ENCODE measurements at regions not wholly inside any gene's neighbourhood (a gene's known extent, or its start where the extent isn't known, plus 50 kb on each side); places are given as distances from the start of the nearest gene placed in this dataset.

DNA sequence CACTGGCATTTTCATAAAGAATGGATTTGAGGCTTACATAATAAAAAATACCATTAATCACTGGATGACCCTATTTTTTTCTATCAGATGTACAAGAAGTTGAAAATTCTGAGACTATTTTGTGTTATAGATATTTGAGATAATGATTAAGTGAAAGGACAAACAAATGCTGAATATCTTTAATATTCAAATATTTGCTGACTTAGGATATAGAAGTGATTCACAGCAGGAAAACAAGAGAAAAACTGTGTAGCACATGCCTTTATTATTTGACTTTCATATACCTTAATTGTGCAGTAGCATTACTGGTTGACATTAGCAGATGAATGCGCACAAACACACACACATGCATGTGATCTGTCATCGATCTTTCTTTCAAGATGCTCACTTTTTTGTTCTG, 766.5 kb downstream of the SATB2 start:
- no peak overlapping the region for H3K27ac ChIP-seq
- no peak for DNase-seq
- no peaks in the 10 kb centered on the region for H3K9me3 ChIP-seq (replicated peaks)
- no peaks in the 10 kb centered on the region; the same call in 1 of the 2 replicates for H3K4me1 ChIP-seq
- no peaks in the 10 kb centered on the region for H3K36me3 ChIP-seq
- H3K27me3 ChIP-seq = no peaks in the 10 kb centered on the region
- no peak overlapping the region for H3K4me3 ChIP-seq

DNA sequence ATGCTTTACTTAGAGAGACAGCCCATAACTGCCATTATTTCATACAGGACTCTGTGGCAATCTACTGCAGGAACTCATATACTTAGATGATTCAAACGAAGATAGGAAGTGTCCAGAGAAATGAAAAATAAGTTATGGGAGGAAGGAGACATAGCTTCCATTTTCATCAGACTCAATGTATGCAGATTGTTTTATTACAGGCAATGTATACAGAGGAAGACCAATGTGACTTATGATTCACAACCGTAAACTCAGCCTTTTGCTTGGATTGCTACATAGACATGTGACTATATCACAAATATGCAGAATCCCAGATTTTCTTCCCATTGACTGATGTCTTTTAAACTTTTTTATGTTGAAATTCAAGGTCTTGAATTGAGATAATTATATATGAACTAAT, 793.4 kb downstream of the SATB2 start:
- Histone ChIP-seq H3K4me1 (peaks cover 5% of the 10 kb centered on the region), H3K27ac (no peak overlapping the region), H3K4me3 (no peak overlapping the region), H3K36me3 (no peaks in the 10 kb centered on the region), H3K27me3 (no peaks in the 10 kb centered on the region), H3K9me3 (replicated peaks) (no peaks in the 10 kb centered on the region)
- no peak for DNase-seq

DNA sequence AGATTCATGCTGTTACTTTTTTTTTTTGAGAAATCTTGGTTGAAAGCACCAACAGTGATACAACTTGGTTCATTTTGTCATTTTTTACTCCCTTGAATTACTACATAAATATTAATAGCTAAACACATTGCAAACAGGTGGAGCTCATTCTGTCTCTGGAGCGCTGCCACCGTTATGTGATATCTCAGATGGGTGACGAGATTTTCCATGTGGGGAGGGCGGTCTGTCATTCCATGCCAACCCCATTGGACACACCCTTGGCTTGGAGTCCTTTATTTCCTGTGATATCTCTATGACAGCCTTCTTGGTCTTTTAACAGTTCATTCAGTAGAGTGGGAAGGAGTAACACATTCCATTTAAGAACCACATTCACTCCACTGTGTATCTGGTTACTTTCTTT, 794.8 kb downstream of the SATB2 start:
- Histone ChIP-seq H3K27me3 (no peaks in the 10 kb centered on the region), H3K9me3 (replicated peaks) (no peaks in the 10 kb centered on the region), H3K4me3 (no peak overlapping the region), H3K27ac (no peak overlapping the region), H3K36me3 (no peaks in the 10 kb centered on the region), H3K4me1 (peaks cover 16% of the 10 kb centered on the region)
- DNase-seq = peak; percentile 30 to 53

DNA sequence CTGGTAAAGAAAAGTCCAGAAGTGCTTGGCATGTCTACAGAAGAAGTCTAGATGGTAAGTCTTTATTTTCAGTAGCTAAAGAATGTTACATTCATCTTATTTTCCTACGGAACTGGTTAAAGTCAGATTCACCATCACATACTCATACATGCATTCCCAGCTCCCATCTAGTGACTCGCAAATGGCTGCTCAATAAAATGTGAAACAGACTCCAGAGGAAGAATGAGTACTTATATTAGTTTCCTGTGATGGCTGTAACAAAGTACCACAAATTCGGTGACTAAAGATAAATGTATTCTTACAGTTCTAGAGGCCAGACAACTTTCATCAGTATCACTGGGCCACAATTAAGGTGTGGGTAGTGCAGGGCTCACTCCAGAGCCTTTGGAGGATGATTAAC, 797.2 kb downstream of the SATB2 start:
- Histone ChIP-seq H3K9me3 (replicated peaks) (no peaks in the 10 kb centered on the region), H3K27ac (no peak overlapping the region), H3K36me3 (no peaks in the 10 kb centered on the region), H3K4me1 (peaks cover 23% of the 10 kb centered on the region), H3K4me3 (no peak overlapping the region), H3K27me3 (no peaks in the 10 kb centered on the region)
- no peak for DNase-seq

DNA sequence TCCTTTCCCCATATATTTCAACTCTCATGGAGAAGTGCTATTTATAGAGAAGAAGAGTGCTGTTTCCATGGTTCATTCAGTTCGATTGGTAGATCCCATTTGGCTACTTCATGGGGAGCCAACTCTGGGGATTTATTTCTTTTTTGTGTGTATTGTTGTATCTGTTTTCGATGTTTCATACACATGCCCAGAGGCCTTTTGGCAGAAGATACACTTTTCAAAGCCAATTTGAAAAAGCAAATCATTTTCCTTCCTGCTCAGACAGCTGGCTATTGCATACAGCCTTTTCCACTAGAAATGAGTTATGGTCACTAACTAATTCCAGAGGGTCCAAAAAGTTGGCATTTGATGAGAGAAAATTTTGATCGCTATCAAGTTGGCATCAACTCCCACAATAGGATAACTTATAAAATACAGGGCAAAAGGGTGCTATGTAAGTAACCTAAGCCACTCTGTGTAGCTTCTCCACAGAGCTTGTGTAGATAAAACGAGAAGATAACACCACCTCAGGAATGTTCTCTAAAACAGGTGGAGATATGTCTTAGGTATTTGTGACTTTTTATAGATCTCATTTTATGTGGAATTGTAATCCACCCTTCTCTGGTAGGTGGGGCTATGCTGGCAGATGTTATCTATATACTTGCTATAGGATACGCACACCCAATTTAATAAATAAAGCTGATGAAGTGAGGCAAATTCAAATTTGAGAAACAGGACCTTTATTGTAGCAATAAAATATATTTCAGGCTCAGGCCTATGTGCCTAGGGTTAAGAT, 798.5 kb downstream of the SATB2 start:
- no peaks in the 10 kb centered on the region for H3K27me3 ChIP-seq
- peaks cover 23% of the 10 kb centered on the region for H3K4me1 ChIP-seq
- H3K27ac ChIP-seq = no peak overlapping the region
- peak; percentile 28 to 67 for DNase-seq
- no peaks in the 10 kb centered on the region for H3K9me3 ChIP-seq (replicated peaks)
- no peaks in the 10 kb centered on the region for H3K36me3 ChIP-seq
- H3K4me3 ChIP-seq = no peak overlapping the region

DNA sequence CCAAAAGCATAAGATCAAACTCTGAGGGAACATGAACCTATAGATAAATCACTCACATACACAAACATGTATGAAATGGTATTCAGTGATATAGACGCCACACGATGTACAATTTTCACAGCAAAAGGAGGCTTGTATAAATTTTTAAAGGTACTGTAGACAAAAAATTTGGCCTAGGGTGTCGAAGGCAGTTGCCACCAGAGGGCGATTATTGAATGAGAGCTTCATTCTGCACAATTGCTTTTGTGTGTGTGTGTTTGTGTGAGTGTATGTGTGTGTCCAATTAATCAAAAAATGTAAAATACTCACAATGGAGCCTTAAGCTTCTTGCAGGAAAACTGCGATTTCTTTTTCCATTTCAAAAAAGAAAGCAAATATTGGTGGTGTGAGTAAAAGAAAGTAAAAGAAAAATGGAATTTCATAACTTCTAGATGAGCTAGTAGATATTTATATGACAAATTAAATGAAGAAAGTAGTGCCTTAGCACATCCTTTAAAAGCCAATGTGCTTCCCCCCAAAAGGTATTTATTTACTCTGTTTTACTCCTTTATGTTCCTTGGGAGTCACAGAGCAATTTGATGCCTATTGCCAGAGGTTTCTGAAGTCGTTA, 800.1 kb downstream of the SATB2 start:
- H3K4me1 ChIP-seq = peaks cover 18% of the 10 kb centered on the region
- H3K4me3 ChIP-seq = no peak overlapping the region
- no peaks in the 10 kb centered on the region for H3K9me3 ChIP-seq (replicated peaks)
- H3K27me3 ChIP-seq = no peaks in the 10 kb centered on the region
- H3K27ac ChIP-seq = no peak overlapping the region
- H3K36me3 ChIP-seq = no peaks in the 10 kb centered on the region
- peak; percentile 18 to 55 for DNase-seq

DNA sequence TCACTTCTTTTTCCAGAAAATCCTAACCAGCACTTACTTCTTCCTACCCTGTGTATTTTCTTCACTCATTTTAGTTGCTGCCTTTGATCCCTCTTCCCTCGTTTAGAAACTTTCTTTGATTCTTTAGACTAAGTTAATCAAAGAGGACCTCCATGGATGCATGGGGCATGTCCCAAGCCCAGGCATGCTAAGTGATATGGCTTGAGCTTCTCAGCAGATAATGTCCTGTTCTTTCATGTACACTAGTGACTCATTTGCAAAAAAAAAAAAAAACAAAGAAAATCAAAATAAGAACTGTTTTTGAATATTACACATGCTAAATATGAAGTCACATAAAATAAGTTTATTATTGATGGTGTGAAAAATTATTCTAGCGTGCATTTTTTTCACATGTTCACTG, 800.9 kb downstream of the SATB2 start:
- no peaks in the 10 kb centered on the region for H3K27me3 ChIP-seq

DNA sequence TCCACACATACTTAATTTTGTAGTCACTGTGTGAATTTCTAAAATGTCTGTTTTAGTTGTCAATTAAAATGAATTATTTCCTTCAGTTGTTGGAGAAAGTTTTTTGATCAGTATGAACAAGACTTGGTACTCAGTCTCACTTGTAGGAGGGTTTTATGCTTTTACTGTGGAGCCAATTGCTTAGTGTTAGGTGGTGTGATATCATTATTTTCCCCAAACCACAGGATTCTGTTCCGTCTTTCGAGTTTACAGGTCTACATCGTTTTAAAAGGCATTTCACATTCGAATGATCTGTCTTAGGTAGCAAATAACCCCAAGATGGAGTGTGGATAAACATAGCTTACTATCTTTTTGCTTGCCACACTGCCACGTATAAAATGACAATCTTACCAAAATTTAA, 803.1 kb downstream of the SATB2 start:
- H3K27ac ChIP-seq = no peak overlapping the region
- H3K4me3 ChIP-seq = no peak overlapping the region
- H3K4me1 ChIP-seq = peaks cover 18% of the 10 kb centered on the region
- no peaks in the 10 kb centered on the region for H3K36me3 ChIP-seq
- DNase-seq = no peak
- H3K9me3 ChIP-seq (replicated peaks) = no peaks in the 10 kb centered on the region
- H3K27me3 ChIP-seq = no peaks in the 10 kb centered on the region

More for the DNA sequence above, 800.9 kb downstream of the SATB2 start:
- no peak for DNase-seq
- no peaks in the 10 kb centered on the region for H3K36me3 ChIP-seq
- peaks cover 18% of the 10 kb centered on the region for H3K4me1 ChIP-seq
- no peak overlapping the region for H3K4me3 ChIP-seq
- H3K27ac ChIP-seq = no peak overlapping the region
- no peaks in the 10 kb centered on the region for H3K9me3 ChIP-seq (replicated peaks)

DNA sequence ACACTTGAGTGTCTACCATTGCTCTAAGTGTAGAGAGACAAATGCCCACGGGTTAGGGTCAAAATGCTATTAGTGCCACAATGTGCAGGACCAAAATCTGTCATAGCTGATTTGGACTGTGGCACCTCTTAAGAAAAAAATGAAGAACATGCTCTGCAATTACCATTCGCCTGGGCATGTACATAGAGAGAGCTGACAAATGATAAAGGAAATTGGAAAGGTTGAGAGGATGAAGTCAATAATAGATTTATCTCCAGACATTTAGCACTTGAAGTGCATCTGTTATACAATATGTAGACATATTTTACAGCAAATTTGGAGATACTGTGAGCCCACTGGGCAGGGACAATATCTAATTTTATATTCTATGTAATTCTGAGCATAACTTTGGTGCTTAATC, 804.4 kb downstream of the SATB2 start:
- DNase-seq = no peak

DNA sequence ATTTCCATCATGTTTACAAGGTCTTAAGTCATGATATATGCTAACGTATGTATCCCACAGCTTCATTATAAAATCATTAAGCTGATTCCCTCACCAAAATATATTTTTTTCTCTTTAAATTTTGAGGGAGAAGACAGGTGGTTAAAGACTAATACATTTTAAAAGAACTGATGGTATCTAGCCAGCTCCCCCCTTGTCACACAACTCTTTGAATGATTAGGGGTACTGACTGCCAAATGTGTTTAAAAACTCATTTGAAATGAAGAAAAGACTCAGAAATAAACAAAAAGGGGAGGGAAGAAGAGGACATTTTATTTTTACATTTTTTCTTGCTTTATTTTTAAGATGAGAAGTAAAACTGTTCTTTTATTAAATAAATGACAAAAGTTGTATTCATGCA, 805.3 kb downstream of the SATB2 start:
- Histone ChIP-seq H3K27me3 (no peaks in the 10 kb centered on the region), H3K27ac (no peak overlapping the region), H3K4me3 (no peak overlapping the region), H3K4me1 (peaks cover 4% of the 10 kb centered on the region; the same call in 1 of the 2 replicates), H3K9me3 (replicated peaks) (no peaks in the 10 kb centered on the region), H3K36me3 (no peaks in the 10 kb centered on the region)
- DNase-seq = no peak

More for the DNA sequence above, 804.4 kb downstream of the SATB2 start:
- Histone ChIP-seq H3K4me1 (peaks cover 11% of the 10 kb centered on the region), H3K9me3 (replicated peaks) (no peaks in the 10 kb centered on the region), H3K36me3 (no peaks in the 10 kb centered on the region), H3K27ac (no peak overlapping the region), H3K27me3 (no peaks in the 10 kb centered on the region), H3K4me3 (no peak overlapping the region)

DNA sequence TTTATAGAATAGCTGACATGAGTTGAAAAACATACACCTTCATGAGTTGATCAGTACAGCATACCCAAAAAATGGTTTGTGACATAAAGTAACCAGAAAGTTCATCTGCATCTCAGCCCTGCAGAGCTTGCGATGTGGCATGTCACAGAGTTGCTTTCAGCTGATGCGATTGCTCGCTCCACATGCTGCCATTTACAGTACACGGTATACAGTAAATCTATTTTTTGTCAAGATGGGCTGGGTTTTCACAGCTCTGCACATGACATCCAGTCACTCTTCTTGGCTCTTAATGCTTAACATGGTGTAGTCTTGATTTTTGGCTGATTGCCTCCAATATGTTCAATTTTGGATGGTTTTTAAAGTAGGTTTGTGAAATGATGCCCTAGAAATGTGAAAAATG, 811.9 kb downstream of the SATB2 start:
- Histone ChIP-seq H3K9me3 (replicated peaks) (no peaks in the 10 kb centered on the region), H3K4me3 (no peak overlapping the region), H3K27ac (no peak overlapping the region), H3K27me3 (no peaks in the 10 kb centered on the region), H3K4me1 (no peaks in the 10 kb centered on the region), H3K36me3 (no peaks in the 10 kb centered on the region)
- DNase-seq = no peak

DNA sequence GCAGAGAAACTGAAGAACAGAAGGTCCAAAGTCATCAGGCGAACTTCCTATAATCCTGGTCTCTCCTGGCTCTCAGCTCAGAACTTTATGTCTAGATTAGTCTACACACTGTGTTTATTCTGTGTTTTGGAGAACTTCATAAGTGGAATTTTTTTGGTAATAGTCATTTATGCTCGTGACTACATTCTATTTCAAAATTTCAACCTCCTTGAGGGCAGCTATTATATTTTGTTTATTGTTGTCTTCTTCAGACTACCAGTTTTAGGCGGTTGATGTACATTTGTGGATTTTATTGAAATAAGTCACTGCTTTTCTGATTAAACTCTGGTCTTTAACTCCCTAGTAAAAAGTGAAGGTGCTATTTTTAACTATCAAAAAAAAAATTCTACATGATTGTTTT, 816.6 kb downstream of the SATB2 start:
- DNase-seq = no peak
- H3K4me3 ChIP-seq = no peak overlapping the region

DNA sequence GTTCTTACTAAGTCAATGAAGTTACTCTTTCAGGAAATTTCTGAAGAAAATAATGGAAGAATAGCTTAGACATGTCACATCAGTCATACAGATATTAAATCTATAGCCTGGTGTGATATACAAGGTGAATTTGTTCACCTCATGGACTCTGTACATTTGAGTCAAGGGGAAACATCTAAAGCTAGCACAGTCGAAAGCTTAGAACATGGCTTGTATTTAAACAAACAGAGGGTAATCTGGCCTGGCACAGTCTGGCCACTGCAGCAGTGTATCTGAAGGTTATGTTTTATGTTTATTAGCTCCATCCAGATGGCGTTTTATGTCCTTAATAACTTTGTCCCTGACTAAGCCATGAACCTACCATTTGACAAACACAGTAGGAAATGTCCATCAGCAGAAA, 817.3 kb downstream of the SATB2 start:
- Histone ChIP-seq H3K27ac (no peak overlapping the region), H3K27me3 (no peaks in the 10 kb centered on the region), H3K36me3 (no peaks in the 10 kb centered on the region), H3K4me3 (no peak overlapping the region), H3K4me1 (no peaks in the 10 kb centered on the region), H3K9me3 (replicated peaks) (no peaks in the 10 kb centered on the region)
- no peak for DNase-seq

More for the DNA sequence above, 816.6 kb downstream of the SATB2 start:
- Histone ChIP-seq H3K4me1 (no peaks in the 10 kb centered on the region), H3K27ac (no peak overlapping the region), H3K36me3 (no peaks in the 10 kb centered on the region), H3K9me3 (replicated peaks) (no peaks in the 10 kb centered on the region), H3K27me3 (no peaks in the 10 kb centered on the region)

DNA sequence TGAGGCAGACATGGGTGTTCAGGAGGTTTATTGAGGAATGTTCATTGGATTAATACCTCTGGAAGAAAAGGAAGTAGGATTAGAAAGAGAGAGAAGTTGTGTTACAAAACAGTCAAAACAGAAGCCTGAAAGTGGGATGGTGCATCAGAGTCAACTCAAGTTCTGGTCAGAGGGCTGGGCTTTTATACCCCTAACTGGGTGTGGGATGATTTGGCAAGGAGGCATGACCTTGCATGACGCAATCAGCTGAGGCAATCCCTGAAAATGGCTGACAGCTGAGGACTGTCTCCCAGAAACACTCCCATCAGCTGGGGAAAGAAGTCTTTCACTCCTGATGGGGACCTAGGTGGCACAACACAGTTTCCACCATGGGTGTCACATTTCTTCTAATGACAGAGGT, 818.2 kb downstream of the SATB2 start:
- no peak for DNase-seq
- H3K27ac ChIP-seq = no peak overlapping the region
- H3K4me3 ChIP-seq = no peak overlapping the region
- H3K9me3 ChIP-seq (replicated peaks) = no peaks in the 10 kb centered on the region
- no peaks in the 10 kb centered on the region for H3K27me3 ChIP-seq
- H3K36me3 ChIP-seq = no peaks in the 10 kb centered on the region
- no peaks in the 10 kb centered on the region for H3K4me1 ChIP-seq

DNA sequence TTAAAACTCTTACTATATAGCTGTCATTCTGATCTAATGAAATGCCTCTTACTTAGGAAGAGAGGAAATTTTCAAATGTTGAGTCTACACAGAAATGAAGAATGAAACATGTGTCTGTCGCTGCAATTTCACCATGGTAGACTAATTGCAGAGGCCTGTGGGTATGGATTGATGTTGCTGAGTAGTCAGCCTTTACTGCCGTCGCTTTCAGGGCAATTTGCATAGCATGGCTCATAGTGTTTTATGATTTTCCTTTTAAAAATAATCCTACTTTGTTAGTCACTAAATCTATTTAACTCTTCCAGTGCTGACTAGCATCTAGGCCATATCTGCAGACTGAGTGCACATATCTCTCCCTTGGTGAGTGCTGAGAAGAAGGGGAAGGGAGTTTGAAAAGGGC, 819.2 kb downstream of the SATB2 start:
- no peaks in the 10 kb centered on the region for H3K27me3 ChIP-seq
- H3K27ac ChIP-seq = no peak overlapping the region
- no peaks in the 10 kb centered on the region for H3K4me1 ChIP-seq
- no peaks in the 10 kb centered on the region for H3K36me3 ChIP-seq
- H3K4me3 ChIP-seq = no peak overlapping the region
- H3K9me3 ChIP-seq (replicated peaks) = no peaks in the 10 kb centered on the region
- no peak for DNase-seq

DNA sequence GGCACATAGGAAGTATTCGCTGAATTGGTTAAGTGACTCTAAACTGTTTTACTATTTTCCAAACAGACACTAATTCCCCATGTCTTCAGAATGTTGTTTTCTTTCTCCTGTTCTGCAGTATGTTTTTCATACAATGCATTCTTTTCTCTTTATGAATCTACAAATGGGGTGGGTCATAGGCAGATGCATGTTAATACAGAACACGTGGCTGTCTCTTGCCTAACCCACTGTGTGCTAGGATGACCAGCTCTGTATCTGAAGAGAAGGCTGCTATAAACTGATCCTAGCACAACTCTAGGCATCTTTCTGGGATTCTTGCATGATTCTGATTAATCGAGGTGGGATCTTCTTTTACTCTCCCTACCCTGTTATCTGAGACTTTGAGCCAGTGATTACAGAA, 826.0 kb downstream of the PLCL1 start:
- Histone ChIP-seq H3K9me3 (replicated peaks) (no peaks in the 10 kb centered on the region), H3K36me3 (no peaks in the 10 kb centered on the region), H3K27me3 (no peaks in the 10 kb centered on the region), H3K4me3 (no peak overlapping the region), H3K27ac (no peak overlapping the region), H3K4me1 (no peaks in the 10 kb centered on the region)
- no peak for DNase-seq
